NOMO-1 treated with dmso at 0.1 percent for 144 hours (cell line): ENCODE measurements at regions not wholly inside any gene's neighbourhood (a gene's known extent, or its start where the extent isn't known, plus 50 kb on each side); places are given as distances from the start of the nearest gene placed in this dataset.
A peak's percentile ranks its signal among the peaks of the same experiment; 100 is the strongest.
"Not testable (repeated sequence)": the region's sequence is repeated elsewhere in the genome, so short reads cannot be mapped to it uniquely, and the experiment has no call there.

ENCODE experiments used
- DNase-seq: peaks from one replicate; lab custom pipeline; 2025; ENCODE audit not compliant: unreplicated experiment; lab: John Stamatoyannopoulos, UW

DNA sequence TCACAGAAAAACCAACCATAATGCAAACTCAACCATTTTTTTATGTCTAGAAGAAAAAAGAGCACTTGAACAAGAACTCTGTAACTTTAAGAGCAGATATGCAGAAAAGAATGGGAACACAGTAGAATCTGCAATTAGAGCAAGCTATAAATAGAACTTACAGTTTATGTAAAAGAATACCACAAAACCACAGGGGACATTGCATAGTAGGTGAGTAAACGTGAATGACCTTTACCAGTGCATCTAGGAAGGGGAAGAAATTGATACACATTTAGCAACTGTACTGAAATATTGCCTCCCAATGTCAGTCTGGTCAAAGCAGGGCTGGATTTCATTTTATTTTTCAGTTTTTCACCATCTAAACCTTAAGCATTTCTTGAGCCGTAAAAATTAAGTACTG, 242.2 kb upstream of the EDNRB start:
- DNase-seq: peak; percentile 78

DNA sequence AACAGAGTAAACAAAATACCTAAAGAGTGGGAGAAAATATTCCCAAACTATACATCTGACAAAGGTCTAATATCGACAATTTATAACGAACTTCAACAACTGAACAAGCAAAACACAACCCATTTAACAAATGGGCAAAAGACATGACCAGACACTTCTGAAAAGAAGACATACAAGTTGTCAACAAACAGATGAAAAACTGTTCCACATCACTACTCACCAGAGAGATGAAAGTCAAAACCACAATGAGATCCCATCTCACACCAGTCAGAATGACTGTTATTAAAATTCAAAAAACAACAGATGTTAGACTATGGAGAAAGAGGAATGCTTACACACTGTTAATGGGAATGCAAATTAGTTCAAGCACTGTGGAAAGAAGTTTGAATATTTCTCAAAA, 233.8 kb upstream of the EDNRB start:
- DNase-seq: no peak

DNA sequence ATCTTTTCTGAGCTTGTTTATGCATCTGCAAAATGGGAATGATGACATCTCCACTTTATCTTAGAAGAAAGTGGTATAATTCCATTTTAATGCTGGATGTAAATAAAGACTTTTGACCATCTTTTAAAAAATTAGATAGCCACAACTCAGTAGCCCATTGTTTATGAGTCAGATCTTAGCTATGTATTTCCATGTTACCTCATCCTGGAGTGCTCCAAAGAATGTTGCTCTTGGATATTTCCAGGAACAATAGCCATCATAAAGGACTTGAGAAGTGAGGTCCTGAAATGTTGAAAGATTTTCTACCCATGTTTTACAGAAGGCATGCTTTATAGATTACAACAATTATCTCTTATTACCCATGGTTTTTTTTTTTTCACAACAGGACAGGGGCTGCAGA, 229.3 kb upstream of the EDNRB start:
- no peak for DNase-seq

DNA sequence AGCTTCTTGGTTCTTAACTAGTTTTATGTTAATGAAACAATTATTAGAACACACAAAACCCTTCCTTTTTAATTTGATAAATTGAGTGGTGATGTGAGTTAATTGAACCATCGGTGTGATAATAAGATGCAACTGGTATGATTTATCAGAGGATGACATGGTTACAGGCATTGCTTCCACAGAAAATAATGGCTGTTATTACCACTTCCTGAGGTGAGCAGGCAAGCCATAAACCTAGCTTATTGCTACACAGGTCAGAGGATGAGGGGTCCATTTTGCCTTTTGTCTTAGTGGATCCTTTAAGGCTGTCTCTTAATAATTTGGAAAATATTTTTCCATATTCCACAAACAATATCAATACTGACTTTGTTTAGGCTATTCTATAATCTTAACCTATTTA, 226.6 kb upstream of the EDNRB start:
- DNase-seq: peak; percentile 20

- no peak for DNase-seq
Observed at GRCh38 chr13:78139765-78140164, 221.1 kb upstream of the EDNRB start.

DNA sequence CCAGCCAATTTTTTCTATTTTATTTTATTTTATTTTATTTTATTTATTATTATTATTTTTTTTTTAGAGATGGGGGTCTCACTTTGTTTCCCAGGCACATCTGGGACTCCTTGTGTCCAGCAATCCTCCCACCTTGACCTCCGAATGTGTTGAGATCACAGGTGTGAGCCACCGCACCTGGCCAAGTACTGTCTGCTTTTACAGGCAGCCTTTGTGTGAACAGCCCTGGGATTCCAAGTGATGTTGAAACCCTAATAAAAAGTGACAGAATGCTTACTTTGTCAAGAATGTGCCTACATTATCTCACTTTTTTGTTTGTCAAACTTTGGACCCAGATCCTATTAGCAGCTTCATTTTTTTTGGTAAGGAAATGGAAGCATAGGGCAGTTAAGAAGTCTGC, 220.1 kb upstream of the EDNRB start:
- DNase-seq: no peak

- DNase-seq: peak; percentile 42
Observed at GRCh38 chr13:78137404-78138142, 218.9 kb upstream of the EDNRB start.

DNA sequence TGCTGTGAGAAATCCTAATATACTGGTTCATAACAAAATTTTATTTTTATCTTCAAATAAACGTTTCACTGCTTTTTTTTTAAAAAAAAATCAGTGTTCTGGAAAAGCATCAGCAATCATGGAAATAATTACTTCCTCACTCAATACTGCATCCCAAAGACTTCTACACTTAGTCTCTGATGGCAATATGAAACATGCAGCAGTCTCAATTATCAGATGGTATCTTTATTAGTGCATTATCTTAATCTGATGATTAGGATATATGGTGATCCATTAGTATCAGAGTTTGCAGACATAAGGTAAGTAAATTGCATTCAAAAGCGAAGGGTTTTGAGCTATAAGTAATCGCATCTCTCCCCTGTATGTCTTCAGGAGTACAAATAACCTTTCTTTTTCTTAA, 218.3 kb upstream of the EDNRB start:
- DNase-seq: no peak

DNA sequence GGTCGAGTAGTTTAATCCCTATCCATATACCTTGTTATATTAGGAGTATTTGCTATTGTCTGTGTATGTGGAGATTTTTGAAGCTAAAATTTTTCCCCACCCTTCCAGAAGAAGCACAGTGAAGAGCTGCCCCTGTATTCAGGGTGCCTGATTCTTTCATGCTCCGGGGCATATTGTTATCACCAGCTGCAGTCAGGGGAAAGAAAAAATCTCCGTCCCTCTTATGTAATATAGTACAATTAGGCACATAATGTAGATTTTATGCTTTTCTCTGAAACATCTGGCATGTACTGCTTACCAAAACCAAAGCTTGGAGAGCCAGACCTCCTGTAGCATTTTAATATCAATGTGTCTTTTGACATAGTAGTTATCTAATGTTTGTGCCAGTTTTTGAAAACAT, 214.9 kb upstream of the EDNRB start:
- DNase-seq: no peak

GRCh38 chr13:78131811-78132210, 213.2 kb upstream of the EDNRB start:
- DNase-seq: no peak

GRCh38 chr13:78131346-78131745, 212.7 kb upstream of the EDNRB start:
- DNase-seq: no peak

- no peak for DNase-seq
Observed at GRCh38 chr13:78129823-78130222, 211.2 kb upstream of the EDNRB start.

GRCh38 chr13:78129359-78129758, 210.7 kb upstream of the EDNRB start:
- DNase-seq: no peak

DNA sequence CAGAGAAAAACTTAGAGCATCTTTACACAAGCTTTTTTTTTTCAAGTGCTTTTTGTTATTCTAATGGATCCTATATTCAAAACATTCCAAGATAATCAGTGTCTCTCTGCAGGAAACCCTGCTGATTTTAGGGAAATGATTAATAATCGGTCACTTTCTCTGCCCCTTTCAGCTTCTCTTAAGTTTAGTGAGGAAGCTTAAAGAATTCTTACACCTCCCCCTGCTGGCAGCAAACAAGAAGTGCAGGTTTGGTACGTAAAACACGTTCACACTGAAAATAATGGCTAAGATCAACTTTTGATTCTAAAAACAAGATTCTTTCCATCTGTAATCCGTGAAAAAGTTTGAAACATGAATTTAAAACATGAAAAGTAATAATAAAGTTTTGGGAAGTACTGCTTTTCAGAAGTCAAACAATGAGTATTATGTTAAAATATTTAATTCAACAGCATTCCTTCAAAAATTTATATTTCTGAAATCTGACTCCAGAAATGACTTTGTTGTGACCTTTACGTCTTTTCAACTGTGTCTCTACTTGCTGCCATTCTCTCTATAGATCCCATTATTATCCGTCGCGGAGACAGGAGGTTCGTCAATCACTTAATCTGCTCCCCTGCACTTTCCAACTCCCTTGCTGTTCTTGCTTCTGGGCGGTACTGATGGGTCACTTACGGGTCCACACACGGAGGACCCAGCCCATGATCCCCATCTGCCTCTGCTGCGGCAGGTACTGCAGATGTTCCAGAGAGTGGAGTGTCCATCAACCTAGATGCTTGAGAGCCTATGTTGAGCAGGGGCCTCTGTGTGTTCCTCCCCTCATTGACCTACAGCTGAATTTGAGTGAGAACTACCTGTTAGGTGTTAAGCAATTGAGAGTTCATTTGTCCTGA, 203.1 kb upstream of the EDNRB start:
- DNase-seq: peak; percentile 35

DNA sequence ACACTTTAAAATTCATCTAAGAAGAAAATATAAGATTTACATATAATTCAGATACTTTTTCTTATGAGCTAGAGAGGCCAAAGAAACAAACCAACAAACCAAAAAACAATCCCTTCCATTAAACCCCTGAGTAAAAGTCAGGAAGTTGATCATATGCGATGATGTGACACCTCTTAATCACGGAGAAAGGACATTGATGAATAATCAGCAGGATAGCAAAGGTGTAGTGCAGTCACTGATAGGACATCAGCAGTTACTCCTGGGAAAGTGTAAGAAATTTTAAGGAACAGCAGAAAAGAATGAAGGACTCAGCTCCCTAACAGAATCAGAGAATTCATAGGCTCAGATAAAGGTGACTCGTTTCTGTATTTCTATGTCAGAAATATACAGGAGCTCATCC, 202.4 kb upstream of the EDNRB start:
- DNase-seq: no peak

DNA sequence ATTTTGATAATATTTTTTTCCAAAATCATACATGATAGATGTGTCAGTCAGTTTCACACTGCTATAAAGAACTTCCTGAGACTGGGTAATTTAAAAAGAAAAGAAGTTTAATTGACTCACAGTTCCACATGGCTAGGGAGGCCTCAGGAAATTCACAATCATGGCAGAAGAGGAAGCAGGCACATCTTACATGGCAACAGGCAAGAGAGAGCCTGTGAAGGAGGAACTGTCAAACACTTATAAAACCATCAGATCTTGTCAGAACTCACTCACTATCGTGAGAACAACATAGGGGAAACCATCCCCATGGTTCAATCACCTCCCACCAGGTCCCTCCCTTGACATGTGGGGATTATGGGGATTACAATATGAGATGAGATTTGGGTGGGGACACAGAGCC, 201.5 kb upstream of the EDNRB start:
- DNase-seq: not testable (repeated sequence)

GRCh38 chr13:78117070-78117469, 198.4 kb upstream of the EDNRB start:
- not testable (repeated sequence) for DNase-seq

- peak; percentile 3 for DNase-seq
Observed at GRCh38 chr13:78105656-78106055, 187.0 kb upstream of the EDNRB start.

DNA sequence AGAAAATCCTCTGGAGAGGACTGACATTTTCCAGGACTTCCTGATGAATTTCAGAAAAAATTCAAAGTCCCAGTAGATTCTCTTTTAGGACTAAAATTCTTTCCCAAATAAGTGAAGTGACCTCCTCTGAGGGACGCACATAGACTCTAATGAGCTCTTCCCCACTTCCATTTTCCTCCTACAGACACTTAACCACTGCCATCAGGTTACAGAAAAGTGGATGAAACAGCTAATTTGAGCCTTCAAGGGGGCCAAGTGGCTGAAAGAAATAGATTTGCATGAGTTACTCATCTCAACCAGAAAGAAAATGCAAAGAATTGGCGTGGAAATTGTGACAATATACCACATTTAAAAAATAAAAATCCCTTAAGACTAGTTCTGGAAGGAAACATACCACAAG, 185.3 kb upstream of the EDNRB start:
- no peak for DNase-seq

- DNase-seq: no peak
Observed at GRCh38 chr13:78102741-78103140, 184.1 kb upstream of the EDNRB start.

- DNase-seq: peak; percentile 37
Observed at GRCh38 chr13:78102121-78102677, 183.6 kb upstream of the EDNRB start.

GRCh38 chr13:78100486-78100885, 181.9 kb upstream of the EDNRB start:
- DNase-seq: no peak
